ENCODE measurements at regions not wholly inside any gene's neighbourhood (a gene's known extent, or its start where the extent isn't known, plus 50 kb on each side); places are given as distances from the start of the nearest gene placed in this dataset.
"Not testable (repeated sequence)": the region's sequence is repeated elsewhere in the genome, so short reads cannot be mapped to it uniquely, and the experiment has no call there.

GRCh38 chr9:108746001-108746400 lies 109.8 kb downstream of the ACTL7B start:
- no peak for TF ChIP-seq CTCF (IDR thresholded peaks at IDR 0.05; ENCODE audit: low read depth, low read length, missing control alignments)
- DNase-seq (ENCODE audit: extremely low read depth, low read depth), result no peak

GRCh38 chr9:108744641-108745040 lies 111.1 kb downstream of the ACTL7B start:
- no peak for TF ChIP-seq CTCF (IDR thresholded peaks at IDR 0.05; ENCODE audit: low read depth, low read length, missing control alignments)
- no peak for DNase-seq (ENCODE audit: extremely low read depth, low read depth)
- H3K4me3 ChIP-seq (replicated peaks; ENCODE audit: low read depth, low read length), result no peak overlapping the region

More at GRCh38 chr9:108746001-108746400, 109.8 kb downstream of the ACTL7B start:
- H3K4me3 ChIP-seq (replicated peaks; ENCODE audit: low read depth, low read length), result no peak overlapping the region

GRCh38 chr9:108743901-108744371 lies 111.8 kb downstream of the ACTL7B start:
- H3K4me3 ChIP-seq (replicated peaks; ENCODE audit: low read depth, low read length), result no peak overlapping the region
- DNase-seq (ENCODE audit: extremely low read depth, low read depth), result peak; percentile 33
- TF ChIP-seq CTCF (IDR thresholded peaks at IDR 0.05; ENCODE audit: low read depth, low read length, missing control alignments), result no peak

- H3K4me3 ChIP-seq (replicated peaks; ENCODE audit: low read depth, low read length), result no peak overlapping the region
- DNase-seq (ENCODE audit: extremely low read depth, low read depth), result no peak
- TF ChIP-seq CTCF (IDR thresholded peaks at IDR 0.05; ENCODE audit: low read depth, low read length, missing control alignments), result no peak
These were observed 112.4 kb downstream of the ACTL7B start for GRCh38 chr9:108743416-108743815.

GRCh38 chr9:108742191-108742590 lies 113.6 kb downstream of the ACTL7B start:
- H3K4me3 ChIP-seq (replicated peaks; ENCODE audit: low read depth, low read length), result no peak overlapping the region
- TF ChIP-seq CTCF (IDR thresholded peaks at IDR 0.05; ENCODE audit: low read depth, low read length, missing control alignments), result no peak
- DNase-seq (ENCODE audit: extremely low read depth, low read depth), result no peak

GRCh38 chr9:108731292-108731691 lies 124.5 kb downstream of the ACTL7B start:
- DNase-seq (ENCODE audit: extremely low read depth, low read depth); H3K4me3 ChIP-seq (replicated peaks; ENCODE audit: low read depth, low read length): not testable (repeated sequence)

- TF ChIP-seq CTCF (IDR thresholded peaks at IDR 0.05; ENCODE audit: low read depth, low read length, missing control alignments), result no peak
- H3K4me3 ChIP-seq (replicated peaks; ENCODE audit: low read depth, low read length), result no peak overlapping the region
- DNase-seq (ENCODE audit: extremely low read depth, low read depth), result no peak
These were observed 128.1 kb downstream of the ACTL7B start for GRCh38 chr9:108727580-108728111.

Data from HFF-Myc (cell line).